H9 (cell line): ENCODE measurements at regions not wholly inside any gene's neighbourhood (a gene's known extent, or its start where the extent isn't known, plus 50 kb on each side); places are given as distances from the start of the nearest gene placed in this dataset.

ENCODE experiments used
- DNase-seq: peaks from one replicate; pipeline ENCODE4 v3.0.0-alpha.2; 2017
- H2AFZ ChIP-seq: one replicate; pipeline ENCODE4 v1.6.1; 2013; ENCODE audit warnings: mild to moderate bottlenecking, low read length, control low read depth, moderate library complexity
- H2AK5ac ChIP-seq: 2 replicates; pipeline ENCODE4 v1.6.1; 2013; ENCODE audit warnings: low read length, control low read depth, mixed read lengths; ENCODE audit not compliant: insufficient read length
- H2BK120ac ChIP-seq: one replicate; pipeline ENCODE4 v1.6.1; 2013; ENCODE audit warnings: low read depth, mild to moderate bottlenecking, low read length, control low read depth, inconsistent platforms; ENCODE audit not compliant: poor library complexity, severe bottlenecking
- H2BK12ac ChIP-seq: 2 replicates; pipeline ENCODE4 v1.6.1; 2013; ENCODE audit warnings: low read length, control low read depth, mixed read lengths, low read depth; ENCODE audit not compliant: insufficient read length
- H2BK15ac ChIP-seq: 2 replicates; pipeline ENCODE4 v1.6.1; 2013; ENCODE audit warnings: low read depth, low read length, control low read depth
- H2BK20ac ChIP-seq: one replicate; pipeline ENCODE4 v1.6.1; 2013; ENCODE audit warnings: low read depth, mild to moderate bottlenecking, low read length, control low read depth, inconsistent platforms; ENCODE audit not compliant: poor library complexity, severe bottlenecking
- H2BK5ac ChIP-seq: 2 replicates; pipeline ENCODE4 v1.6.1; 2013; ENCODE audit warnings: low read length, control low read depth, mixed read lengths; ENCODE audit not compliant: insufficient read length
- H3K14ac ChIP-seq: 2 replicates; pipeline ENCODE4 v1.6.1; 2013; ENCODE audit warnings: low read length, control low read depth; ENCODE audit not compliant: insufficient read depth
- H3K18ac ChIP-seq: 2 replicates; pipeline ENCODE4 v1.6.1; 2013; ENCODE audit warnings: low read depth, mild to moderate bottlenecking, mixed read lengths, low read length, control low read depth; ENCODE audit not compliant: insufficient read length
- H3K23ac ChIP-seq: 2 replicates; pipeline ENCODE4 v1.6.1; 2013; ENCODE audit warnings: low read length, control low read depth, mixed read lengths, low read depth; ENCODE audit not compliant: insufficient read length
- H3K23me2 ChIP-seq: 2 replicates; pipeline ENCODE4 v1.6.1; 2013; ENCODE audit warnings: low read depth, mild to moderate bottlenecking, mixed read lengths, low read length, control low read depth; ENCODE audit not compliant: insufficient read length, poor library complexity, severe bottlenecking
- H3K27ac ChIP-seq: 2 replicates; pipeline ENCODE4 v1.5.1; 2013; ENCODE audit warnings: low read length, control low read depth, mixed read lengths, low read depth; ENCODE audit not compliant: insufficient read length
- H3K27me3 ChIP-seq: 2 replicates; pipeline ENCODE4 v1.6.1; 2013; ENCODE audit warnings: low read length, control low read depth, inconsistent platforms; ENCODE audit not compliant: insufficient read depth
- H3K4ac ChIP-seq: 2 replicates; pipeline ENCODE4 v1.6.1; 2013; ENCODE audit warnings: low read depth, mild to moderate bottlenecking, control low read depth, inconsistent platforms, low read length, moderate library complexity
- H3K4me1 ChIP-seq: 2 replicates; pipeline ENCODE4 v1.6.1; 2013; ENCODE audit warnings: low read length, control low read depth, inconsistent platforms; ENCODE audit not compliant: insufficient read depth
- H3K4me2 ChIP-seq: 2 replicates; pipeline ENCODE4 v1.6.1; 2013; ENCODE audit warnings: low read length, control low read depth, mixed read lengths; ENCODE audit not compliant: insufficient read length, insufficient read depth
- H3K56ac ChIP-seq: 2 replicates; pipeline ENCODE4 v1.6.1; 2013; ENCODE audit warnings: low read depth, mild to moderate bottlenecking, mixed read lengths, low read length, control low read depth; ENCODE audit not compliant: insufficient read length
- H3K79me1 ChIP-seq: 2 replicates; pipeline ENCODE4 v1.6.1; 2013; ENCODE audit warnings: low read depth, mild to moderate bottlenecking, moderate library complexity, low read length, control low read depth, inconsistent platforms; ENCODE audit not compliant: insufficient read depth, poor library complexity, severe bottlenecking
- H3K79me2 ChIP-seq: 2 replicates; pipeline ENCODE4 v1.6.1; 2013; ENCODE audit warnings: low read length, control low read depth, inconsistent platforms; ENCODE audit not compliant: insufficient read depth
- H3K9ac ChIP-seq: 2 replicates; pipeline ENCODE4 v1.6.1; 2013; ENCODE audit warnings: low read length, control low read depth, mixed read lengths; ENCODE audit not compliant: insufficient read length; ENCODE audit errors: extremely low read depth
- H3K9me3 ChIP-seq: one replicate; pipeline ENCODE4 v1.6.1; 2013; ENCODE audit warnings: low read depth, low read length, inconsistent platforms; ENCODE audit not compliant: control insufficient read depth
- H3T11ph ChIP-seq: one replicate; pipeline ENCODE4 v1.6.1; 2013; ENCODE audit warnings: mild to moderate bottlenecking, low read length, control low read depth, inconsistent platforms
- H4K20me1 ChIP-seq: one replicate; pipeline ENCODE4 v1.6.1; 2013; ENCODE audit not compliant: control insufficient read depth, insufficient read length, insufficient read depth
- H4K5ac ChIP-seq: 2 replicates; pipeline ENCODE4 v1.6.1; 2013; ENCODE audit warnings: low read depth, mild to moderate bottlenecking, mixed read lengths, low read length, control low read depth; ENCODE audit not compliant: insufficient read length
- H4K8ac ChIP-seq: replicated peaks from 2 replicates; pipeline ENCODE4 v1.6.1; 2013; ENCODE audit warnings: low read length, control low read depth, mixed read lengths, low read depth; ENCODE audit not compliant: insufficient read length
- H4K91ac ChIP-seq: 2 replicates; pipeline ENCODE4 v1.6.1; 2013; ENCODE audit warnings: low read depth, mild to moderate bottlenecking, moderate library complexity, mixed read lengths, low read length, control low read depth; ENCODE audit not compliant: insufficient read length
- H3K27ac Mint-ChIP-seq, 3 experiments: 2 replicates in 2 of 3; 3 replicates in 1 of 3; pipeline ENCODE4 v1.8.0; 2020 to 2021; ENCODE audit warnings: mixed read lengths in 3 of 3, mild to moderate bottlenecking in 1 of 3, moderate library complexity in 1 of 3
- H3K27me3 Mint-ChIP-seq: 2 replicates; pipeline ENCODE4 v1.8.0; 2021; ENCODE audit warnings: low read depth, mild to moderate bottlenecking, moderate library complexity, mixed read lengths
- H3K36me3 Mint-ChIP-seq, 3 experiments: 2 replicates in 2 of 3; 3 replicates in 1 of 3; pipeline ENCODE4 v1.8.0; 2020 to 2021; ENCODE audit warnings: low read depth in 3 of 3, mixed read lengths in 3 of 3; ENCODE audit not compliant: insufficient read depth in 1 of 3
- H3K4me1 Mint-ChIP-seq, 2 experiments: 2 replicates each; pipeline ENCODE4 v1.8.0; 2020; ENCODE audit warnings: mixed read lengths in 2 of 2
- H3K4me3 Mint-ChIP-seq, 2 experiments: 2 replicates in 1 of 2; 3 replicates in 1 of 2; pipeline ENCODE4 v1.8.0; 2020 to 2021; ENCODE audit warnings: mild to moderate bottlenecking in 2 of 2, mixed read lengths in 2 of 2, moderate library complexity in 1 of 2
- H3K9me3 Mint-ChIP-seq, 2 experiments: 2 replicates in 1 of 2; 3 replicates in 1 of 2; pipeline ENCODE4 v1.8.0; 2020; ENCODE audit warnings: mild to moderate bottlenecking in 2 of 2, mixed read lengths in 2 of 2, moderate library complexity in 1 of 2
- TF ChIP-seq, protein P1 (sequence below): fragments of 200-600 bp; sonication (generic); conservative IDR thresholded peaks from 3 replicates; pipeline ENCODE4 v1.8.0; 2021; ENCODE audit warnings: antibody characterized with exemption, mild to moderate bottlenecking

DNA sequence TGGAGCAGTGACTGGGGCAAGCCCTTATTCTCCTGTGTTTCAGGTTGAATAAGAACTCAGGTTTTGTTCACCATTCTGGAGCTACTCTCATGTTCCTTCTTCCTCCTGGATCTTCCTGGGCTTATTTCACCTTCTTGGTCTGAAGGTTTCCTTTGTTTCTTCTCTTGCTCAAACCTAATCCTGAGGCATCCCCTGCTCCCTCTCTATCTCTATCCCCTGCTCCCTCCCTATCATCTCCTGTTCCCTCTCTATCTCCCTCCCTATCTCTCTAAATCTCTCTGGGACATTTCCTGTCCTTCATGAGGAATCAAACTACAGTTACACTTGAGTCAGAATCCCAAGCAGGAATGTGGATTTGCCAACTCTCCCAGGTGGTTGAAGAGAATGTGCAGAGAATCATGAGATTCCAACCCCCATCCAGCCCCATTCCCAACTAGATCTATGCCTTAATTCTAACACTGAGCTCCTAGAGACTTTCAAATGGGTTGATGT is 134.9 kb upstream of the ZIC3 start:
- Histone ChIP-seq H3K27me3 (peaks cover 9% of the 10 kb centered on the region; the same call in 1 of the 2 replicates), H3K4me2 (peak overlapping the region; percentile 75), H2BK120ac (no peak overlapping the region), H3K9me3 (no peaks in the 10 kb centered on the region), H3K27ac (no peak overlapping the region), H2BK15ac (no peak overlapping the region), H2AK5ac (no peak overlapping the region), H3K4me1 (peaks cover 6% of the 10 kb centered on the region; the same call in 1 of the 2 replicates), H3K79me2 (no peaks in the 10 kb centered on the region), H3K18ac (no peak overlapping the region), H4K91ac (no peak overlapping the region), H2BK12ac (no peak overlapping the region), H3K4ac (no peak overlapping the region), H4K8ac (no peak overlapping the region), H3K14ac (no peak overlapping the region), H3K79me1 (no peaks in the 10 kb centered on the region), H2BK20ac (no peak overlapping the region), H3T11ph (no peak overlapping the region), H4K20me1 (no peaks in the 10 kb centered on the region), H3K9ac (no peak overlapping the region), H4K5ac (no peak overlapping the region), H3K23me2 (peaks cover 32% of the 10 kb centered on the region), H2AFZ (no peak overlapping the region), H2BK5ac (no peak overlapping the region), H3K23ac (no peak overlapping the region), H3K56ac (no peak overlapping the region)
- H3K4me1 Mint-ChIP-seq, result peaks cover 16 to 43% of the 10 kb centered on the region in 2 experiments
- H3K27ac Mint-ChIP-seq, result no peak overlapping the region; a peak in 1 of 7 replicates
- DNase-seq, result no peak
- TF ChIP-seq, protein P1, sequence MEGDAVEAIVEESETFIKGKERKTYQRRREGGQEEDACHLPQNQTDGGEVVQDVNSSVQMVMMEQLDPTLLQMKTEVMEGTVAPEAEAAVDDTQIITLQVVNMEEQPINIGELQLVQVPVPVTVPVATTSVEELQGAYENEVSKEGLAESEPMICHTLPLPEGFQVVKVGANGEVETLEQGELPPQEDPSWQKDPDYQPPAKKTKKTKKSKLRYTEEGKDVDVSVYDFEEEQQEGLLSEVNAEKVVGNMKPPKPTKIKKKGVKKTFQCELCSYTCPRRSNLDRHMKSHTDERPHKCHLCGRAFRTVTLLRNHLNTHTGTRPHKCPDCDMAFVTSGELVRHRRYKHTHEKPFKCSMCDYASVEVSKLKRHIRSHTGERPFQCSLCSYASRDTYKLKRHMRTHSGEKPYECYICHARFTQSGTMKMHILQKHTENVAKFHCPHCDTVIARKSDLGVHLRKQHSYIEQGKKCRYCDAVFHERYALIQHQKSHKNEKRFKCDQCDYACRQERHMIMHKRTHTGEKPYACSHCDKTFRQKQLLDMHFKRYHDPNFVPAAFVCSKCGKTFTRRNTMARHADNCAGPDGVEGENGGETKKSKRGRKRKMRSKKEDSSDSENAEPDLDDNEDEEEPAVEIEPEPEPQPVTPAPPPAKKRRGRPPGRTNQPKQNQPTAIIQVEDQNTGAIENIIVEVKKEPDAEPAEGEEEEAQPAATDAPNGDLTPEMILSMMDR, result no peak
- peak overlapping the region in 1 of 2 experiments; percentile 66; a peak in 3 of 5 replicates for H3K4me3 Mint-ChIP-seq
- H3K9me3 Mint-ChIP-seq, result peaks cover 4 to 57% of the 10 kb centered on the region in 2 experiments; a peak in 4 of 5 replicates
- peaks cover 0 to 5% (median 4%) of the 10 kb centered on the region in 3 experiments; a peak in 4 of 7 replicates for H3K36me3 Mint-ChIP-seq
- peaks cover 59% of the 10 kb centered on the region for H3K27me3 Mint-ChIP-seq
